DND-41 (cell line): ENCODE measurements at regions not wholly inside any gene's neighbourhood (a gene's known extent, or its start where the extent isn't known, plus 50 kb on each side); places are given as distances from the start of the nearest gene placed in this dataset.
"Not testable (repeated sequence)": the region's sequence is repeated elsewhere in the genome, so short reads cannot be mapped to it uniquely, and the experiment has no call there.

ENCODE experiments used
- ATAC-seq: fragments of 200-7000 bp; cut with Tn5 transposase; 3 replicates; pipeline ENCODE4 v1.9.1; 2021; ENCODE audit warnings: low read depth; ENCODE audit not compliant: insufficient read depth
- DNase-seq: peaks from one replicate; pipeline ENCODE4 v3.0.0-alpha.2; 2020
- H2AFZ ChIP-seq: 2 replicates; pipeline ENCODE4 v1.6.0; 2012; ENCODE audit warnings: low read depth, low read length
- H3K27ac ChIP-seq: 2 replicates; pipeline ENCODE4 v1.5.1; 2012; ENCODE audit warnings: low read length, inconsistent platforms
- H3K27me3 ChIP-seq: fragments of 200-600 bp; sonication (generic); 2 replicates; pipeline ENCODE4 v1.6.0; 2012; ENCODE audit warnings: low read length, mild to moderate bottlenecking, inconsistent platforms; ENCODE audit not compliant: insufficient read depth, poor library complexity
- H3K36me3 ChIP-seq: 2 replicates; pipeline ENCODE4 v1.5.1; 2012; ENCODE audit warnings: low read length, inconsistent platforms; ENCODE audit not compliant: insufficient read depth
- H3K4me1 ChIP-seq: 2 replicates; pipeline ENCODE4 v1.5.1; 2012; ENCODE audit warnings: mild to moderate bottlenecking, low read length; ENCODE audit not compliant: insufficient read depth
- H3K4me2 ChIP-seq: 2 replicates; pipeline ENCODE4 v1.6.0; 2012; ENCODE audit warnings: mild to moderate bottlenecking, moderate library complexity, low read length, inconsistent platforms; ENCODE audit not compliant: insufficient read depth
- H3K4me3 ChIP-seq, 2 experiments: fragments of 200-600 bp in 1 of 2; shearing (Covaris generic) in 1 of 2; 2 replicates each; pipeline ENCODE4 v1.5.1; 2012 to 2016; ENCODE audit warnings: inconsistent platforms in 2 of 2, low read length in 2 of 2, mild to moderate bottlenecking in 2 of 2, low read depth in 1 of 2, moderate library complexity in 1 of 2
- H3K79me2 ChIP-seq: 2 replicates; pipeline ENCODE4 v1.6.0; 2012; ENCODE audit warnings: low read length, inconsistent platforms; ENCODE audit not compliant: insufficient read depth
- H3K9ac ChIP-seq: 2 replicates; pipeline ENCODE4 v1.6.0; 2012; ENCODE audit warnings: low read depth, mild to moderate bottlenecking, inconsistent platforms, low read length, moderate library complexity
- H3K9me3 ChIP-seq: 2 replicates; pipeline ENCODE4 v1.5.1; 2012; ENCODE audit warnings: low read length, moderate library complexity, mild to moderate bottlenecking, inconsistent platforms; ENCODE audit not compliant: insufficient read depth, severe bottlenecking
- H4K20me1 ChIP-seq: 2 replicates; pipeline ENCODE4 v1.6.0; 2012; ENCODE audit warnings: low read length; ENCODE audit not compliant: insufficient read depth
- CTCF ChIP-seq: IDR thresholded peaks from 2 replicates; pipeline ENCODE4 v1.5.1; 2012; ENCODE audit warnings: borderline replicate concordance, low read length, moderate library complexity, mild to moderate bottlenecking; ENCODE audit not compliant: poor library complexity, severe bottlenecking; ENCODE audit errors: extremely low read depth
- EZH2 ChIP-seq: IDR thresholded peaks from 3 replicates; pipeline ENCODE4 v1.6.1; 2012; ENCODE audit warnings: borderline replicate concordance, low read depth, mild to moderate bottlenecking, moderate library complexity, low read length, inconsistent platforms; ENCODE audit not compliant: severe bottlenecking

- Histone ChIP-seq H4K20me1 (peaks cover 14% of the 10 kb centered on the region), H3K4me2 (no peak overlapping the region), H3K27me3 (peaks cover 48% of the 10 kb centered on the region), H3K4me1 (peaks cover 14% of the 10 kb centered on the region; the same call in 1 of the 2 replicates), H2AFZ (no peak overlapping the region), H3K9me3 (no peaks in the 10 kb centered on the region), H3K36me3 (no peaks in the 10 kb centered on the region), H3K27ac (no peak overlapping the region), H3K4me3 (no peak overlapping the region), H3K9ac (no peak overlapping the region), H3K79me2 (no peaks in the 10 kb centered on the region)
- TF ChIP-seq EZH2 (no peak), CTCF (no peak)
- ATAC-seq (no peak), DNase-seq (no peak)
These were observed 95.0 kb upstream of the SIRPA start for GRCh38 chr20:1800180-1800579.

DNA sequence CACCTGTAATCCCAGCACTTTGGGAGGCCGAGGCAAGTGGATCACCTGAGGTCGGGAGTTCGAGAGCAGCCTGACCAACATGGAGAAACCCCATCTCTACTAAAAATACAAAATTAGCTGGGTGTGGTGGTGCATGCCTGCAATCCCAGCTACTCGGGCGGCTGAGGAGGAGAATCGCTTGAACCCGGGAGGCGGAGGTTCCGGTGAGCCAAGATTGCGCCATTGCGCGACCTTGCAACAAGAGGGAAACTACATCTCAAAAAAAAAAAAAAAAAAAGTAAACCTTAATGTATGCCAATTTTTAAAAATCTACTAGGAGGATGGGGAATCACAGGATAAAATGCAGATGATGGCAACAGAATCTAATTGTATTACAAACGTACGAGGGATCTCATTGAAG, 95.5 kb upstream of the SIRPA start:
- Histone ChIP-seq H3K4me1 (peaks cover 14% of the 10 kb centered on the region; the same call in 1 of the 2 replicates), H4K20me1 (peaks cover 14% of the 10 kb centered on the region), H3K27me3 (peaks cover 46% of the 10 kb centered on the region)
- not testable (repeated sequence) for H3K36me3 ChIP-seq, H3K27ac ChIP-seq, H3K9ac ChIP-seq, H2AFZ ChIP-seq, H3K9me3 ChIP-seq, ATAC-seq, DNase-seq, H3K4me2 ChIP-seq, H3K79me2 ChIP-seq, H3K4me3 ChIP-seq

DNA sequence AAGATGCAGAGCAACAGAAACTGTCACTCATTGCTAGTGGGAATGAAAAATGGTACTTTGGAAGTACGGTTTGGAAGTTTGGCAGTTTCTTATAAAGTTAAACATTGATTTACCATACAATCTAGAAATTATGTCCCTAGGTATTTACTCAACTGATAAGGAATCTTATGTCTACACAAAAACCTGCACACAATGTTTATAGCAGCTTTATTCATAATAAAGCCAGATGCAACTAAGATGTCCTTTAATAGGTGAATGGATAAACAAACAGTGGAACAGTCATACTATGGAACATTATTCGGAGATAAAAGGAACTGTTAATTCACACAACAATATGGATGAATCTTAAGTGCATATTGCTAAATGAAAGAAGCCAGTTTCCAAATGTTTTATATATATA, 96.2 kb upstream of the SIRPA start:
- no peak for ATAC-seq
- Histone ChIP-seq H3K9ac (no peak overlapping the region), H3K4me3 (no peak overlapping the region), H2AFZ (no peak overlapping the region), H3K79me2 (no peaks in the 10 kb centered on the region), H3K4me1 (peaks cover 14% of the 10 kb centered on the region; the same call in 1 of the 2 replicates), H3K27me3 (peaks cover 43% of the 10 kb centered on the region), H3K36me3 (no peaks in the 10 kb centered on the region), H4K20me1 (peaks cover 8% of the 10 kb centered on the region), H3K27ac (no peak overlapping the region), H3K9me3 (no peaks in the 10 kb centered on the region), H3K4me2 (no peak overlapping the region)
- TF ChIP-seq EZH2 = no peak
- TF ChIP-seq CTCF = no peak
- no peak for DNase-seq

GRCh38 chr20:1793821-1794220, 101.4 kb upstream of the SIRPA start:
- Histone ChIP-seq H3K4me1 (no peaks in the 10 kb centered on the region), H3K4me2 (no peak overlapping the region), H3K36me3 (no peaks in the 10 kb centered on the region), H3K27me3 (peaks cover 39% of the 10 kb centered on the region), H3K9me3 (no peaks in the 10 kb centered on the region), H3K4me3 (no peak overlapping the region), H4K20me1 (no peaks in the 10 kb centered on the region), H2AFZ (no peak overlapping the region), H3K9ac (no peak overlapping the region), H3K27ac (no peak overlapping the region), H3K79me2 (no peaks in the 10 kb centered on the region)
- ATAC-seq (no peak), DNase-seq (no peak)
- TF ChIP-seq CTCF (no peak), EZH2 (no peak)
